Colonic mucosa (tissue), 4 donors: ENCODE measurements at regions not wholly inside any gene's neighbourhood (a gene's known extent, or its start where the extent isn't known, plus 50 kb on each side); places are given as distances from the start of the nearest gene placed in this dataset.

ENCODE experiments used
- DNase-seq: peaks from one replicate; pipeline ENCODE4 v3.0.0-alpha.2; 2020
- H3K27ac ChIP-seq: fragments of 200-600 bp; one replicate; pipeline ENCODE4 v1.8.0; 2021
- H3K27me3 ChIP-seq: fragments of 200-600 bp; one replicate; pipeline ENCODE4 v1.8.0; 2021
- H3K36me3 ChIP-seq: fragments of 200-600 bp; one replicate; pipeline ENCODE4 v1.8.0; 2021
- H3K4me1 ChIP-seq: fragments of 200-600 bp; one replicate; pipeline ENCODE4 v1.8.0; 2021; ENCODE audit warnings: mild to moderate bottlenecking
- H3K4me3 ChIP-seq: fragments of 200-600 bp; one replicate; pipeline ENCODE4 v1.8.0; 2021
- H3K9ac ChIP-seq, 2 donors: one replicate each; pipeline ENCODE4 v1.7.0; 2013; ENCODE audit warnings: control low read depth in 2 of 2, low read depth in 2 of 2, low read length in 2 of 2
- H3K9me3 ChIP-seq: fragments of 200-600 bp; one replicate; pipeline ENCODE4 v1.8.0; 2021
- intact Hi-C: fragments of 100-400 bp; cut with DNase I; formaldehyde crosslinking; loops from one replicate; pipeline ENCODE4 v1.14.1; 2022
- TF ChIP-seq, protein P1 (sequence below): fragments of 200-600 bp; IDR thresholded peaks from one replicate; pipeline ENCODE4 v1.8.0; 2022; ENCODE audit warnings: antibody characterized with exemption, mild to moderate bottlenecking
- donor health status: healthy.
- donor health status: DM: no; HTN: no; CAD: no.
- donor health status: DM: no; HTN: no; CAD: no.

DNA sequence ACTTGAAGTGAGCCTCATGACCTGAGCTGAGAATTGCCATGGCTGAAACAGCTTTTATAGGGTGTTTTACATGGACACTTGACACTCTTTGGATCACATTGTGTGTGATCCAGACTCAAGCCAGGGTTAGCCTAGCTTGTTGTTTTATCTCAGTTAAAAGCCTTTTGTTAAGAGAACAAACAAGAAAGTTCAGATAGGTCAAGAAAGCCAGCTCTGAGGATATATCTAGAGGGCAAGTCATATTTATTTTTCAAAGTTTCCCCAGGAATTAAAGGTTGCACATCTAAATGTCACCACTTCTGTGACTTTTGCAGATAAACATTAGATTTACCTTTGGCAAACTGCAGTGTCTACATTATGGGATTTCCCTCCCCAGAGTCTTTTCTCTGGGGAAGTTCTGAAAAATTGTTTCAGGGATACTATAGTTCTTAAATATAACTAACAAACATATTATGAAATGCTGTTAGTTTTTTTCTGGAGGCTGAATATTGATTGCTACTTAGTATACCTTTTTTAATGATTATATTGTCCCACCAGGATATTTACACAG lies 134.5 kb downstream of the C9orf152 start:
- intact Hi-C loops, result no loop called here
- DNase-seq, result no peak
- no peaks in the 10 kb centered on the region for H3K4me1 ChIP-seq
- H3K27me3 ChIP-seq, result no peaks in the 10 kb centered on the region
- TF ChIP-seq, protein P1, sequence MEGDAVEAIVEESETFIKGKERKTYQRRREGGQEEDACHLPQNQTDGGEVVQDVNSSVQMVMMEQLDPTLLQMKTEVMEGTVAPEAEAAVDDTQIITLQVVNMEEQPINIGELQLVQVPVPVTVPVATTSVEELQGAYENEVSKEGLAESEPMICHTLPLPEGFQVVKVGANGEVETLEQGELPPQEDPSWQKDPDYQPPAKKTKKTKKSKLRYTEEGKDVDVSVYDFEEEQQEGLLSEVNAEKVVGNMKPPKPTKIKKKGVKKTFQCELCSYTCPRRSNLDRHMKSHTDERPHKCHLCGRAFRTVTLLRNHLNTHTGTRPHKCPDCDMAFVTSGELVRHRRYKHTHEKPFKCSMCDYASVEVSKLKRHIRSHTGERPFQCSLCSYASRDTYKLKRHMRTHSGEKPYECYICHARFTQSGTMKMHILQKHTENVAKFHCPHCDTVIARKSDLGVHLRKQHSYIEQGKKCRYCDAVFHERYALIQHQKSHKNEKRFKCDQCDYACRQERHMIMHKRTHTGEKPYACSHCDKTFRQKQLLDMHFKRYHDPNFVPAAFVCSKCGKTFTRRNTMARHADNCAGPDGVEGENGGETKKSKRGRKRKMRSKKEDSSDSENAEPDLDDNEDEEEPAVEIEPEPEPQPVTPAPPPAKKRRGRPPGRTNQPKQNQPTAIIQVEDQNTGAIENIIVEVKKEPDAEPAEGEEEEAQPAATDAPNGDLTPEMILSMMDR, result no peak
- no peak overlapping the region for H3K27ac ChIP-seq
- H3K9me3 ChIP-seq, result no peaks in the 10 kb centered on the region
- no peak overlapping the region for H3K9ac ChIP-seq
- no peak overlapping the region for H3K4me3 ChIP-seq
- no peaks in the 10 kb centered on the region for H3K36me3 ChIP-seq

DNA sequence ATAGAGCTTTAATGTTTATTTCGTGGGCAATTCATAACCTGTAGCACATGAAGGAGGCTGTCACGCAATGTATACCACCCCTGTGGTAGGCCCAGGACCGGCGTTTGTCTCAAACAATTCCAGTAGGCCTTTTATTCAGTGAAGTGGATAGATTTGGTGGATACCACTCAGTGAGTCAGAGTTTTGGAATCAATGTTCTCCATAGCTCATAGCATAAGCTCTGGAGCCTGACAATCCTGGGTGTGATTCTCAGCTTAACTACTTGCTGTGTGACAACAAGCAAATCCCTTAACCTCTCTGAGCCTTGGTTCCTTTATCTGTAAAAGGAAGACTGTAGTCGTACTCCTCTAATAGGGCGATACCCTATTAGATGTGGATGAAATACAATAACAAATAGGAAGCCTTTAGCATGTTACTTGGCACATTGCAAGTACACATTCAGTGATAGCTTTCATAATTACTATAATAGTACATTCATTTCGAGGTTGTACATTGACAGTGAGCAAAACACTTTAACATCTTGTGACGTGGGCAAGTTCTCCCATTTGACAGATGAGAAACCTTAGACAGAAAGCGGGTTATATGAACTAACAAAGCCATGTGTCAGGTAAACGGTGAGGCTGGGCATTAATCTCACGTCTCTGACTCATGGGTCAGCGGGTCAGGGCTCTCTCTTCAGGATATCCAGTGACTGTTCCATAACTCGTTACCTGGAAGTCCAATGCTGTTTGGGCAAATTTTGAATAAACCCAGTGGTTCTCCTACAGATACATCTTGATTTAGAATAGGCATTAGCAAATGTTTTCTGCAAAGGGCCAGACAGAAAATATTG lies 130.8 kb downstream of the C9orf152 start:
- intact Hi-C loops, result no loop called here

DNA sequence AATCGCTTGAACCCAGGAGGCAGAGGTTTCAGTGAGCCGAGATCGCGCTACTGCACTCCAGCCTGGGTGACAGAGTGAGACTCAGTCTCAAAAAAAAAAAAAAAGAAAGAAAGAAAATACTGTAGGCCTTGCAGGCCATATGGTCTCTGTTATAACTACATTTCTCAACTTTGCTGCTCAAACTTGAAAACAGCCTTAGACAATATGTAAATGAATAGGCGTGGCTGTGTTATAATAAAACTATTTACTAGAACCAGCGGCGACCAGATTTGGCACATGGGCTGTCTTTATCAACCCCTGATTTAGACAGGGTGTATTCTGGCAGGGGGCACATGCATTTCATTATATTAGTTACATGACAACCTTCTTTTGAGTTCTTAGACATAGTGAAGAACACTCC lies 130.0 kb downstream of the C9orf152 start:
- Histone ChIP-seq H3K9me3 (no peaks in the 10 kb centered on the region), H3K27me3 (no peaks in the 10 kb centered on the region), H3K4me3 (no peak overlapping the region), H3K27ac (no peak overlapping the region), H3K4me1 (no peaks in the 10 kb centered on the region), H3K9ac (no peak overlapping the region), H3K36me3 (no peaks in the 10 kb centered on the region)
- TF ChIP-seq, protein P1, result no peak
- intact Hi-C loops, result no loop called here
- no peak for DNase-seq

More for the DNA sequence above, 130.8 kb downstream of the C9orf152 start:
- no peak overlapping the region for H3K4me3 ChIP-seq
- TF ChIP-seq, protein P1, result no peak
- DNase-seq, result no peak
- H3K27me3 ChIP-seq, result no peaks in the 10 kb centered on the region
- H3K36me3 ChIP-seq, result no peaks in the 10 kb centered on the region
- no peak overlapping the region for H3K27ac ChIP-seq
- no peaks in the 10 kb centered on the region for H3K9me3 ChIP-seq
- no peaks in the 10 kb centered on the region for H3K4me1 ChIP-seq
- no peak overlapping the region for H3K9ac ChIP-seq

- H3K27ac ChIP-seq, result no peak overlapping the region
- DNase-seq, result no peak
- H3K9me3 ChIP-seq, result no peaks in the 10 kb centered on the region
- intact Hi-C loops, result no loop called here
- H3K4me1 ChIP-seq, result no peaks in the 10 kb centered on the region
- no peaks in the 10 kb centered on the region for H3K27me3 ChIP-seq
- H3K4me3 ChIP-seq, result no peak overlapping the region
- TF ChIP-seq, protein P1, result no peak
- H3K9ac ChIP-seq, result no peak overlapping the region
- no peaks in the 10 kb centered on the region for H3K36me3 ChIP-seq
Observed at GRCh38 chr9:110078604-110079003, 129.4 kb downstream of the C9orf152 start.

GRCh38 chr9:110081395-110081794 lies 126.6 kb downstream of the C9orf152 start:
- Histone ChIP-seq H3K9ac (no peak overlapping the region), H3K9me3 (no peaks in the 10 kb centered on the region), H3K27ac (no peak overlapping the region), H3K4me1 (no peaks in the 10 kb centered on the region), H3K36me3 (no peaks in the 10 kb centered on the region), H3K4me3 (no peak overlapping the region), H3K27me3 (no peaks in the 10 kb centered on the region)
- no peak for DNase-seq
- TF ChIP-seq, protein P1, result no peak
- intact Hi-C loops, result no loop called here
